ENCODE measurements at regions not wholly inside any gene's neighbourhood (a gene's known extent, or its start where the extent isn't known, plus 50 kb on each side); places are given as distances from the start of the nearest gene placed in this dataset.
"Not testable (repeated sequence)": the region's sequence is repeated elsewhere in the genome, so short reads cannot be mapped to it uniquely, and the experiment has no call there.

DNA sequence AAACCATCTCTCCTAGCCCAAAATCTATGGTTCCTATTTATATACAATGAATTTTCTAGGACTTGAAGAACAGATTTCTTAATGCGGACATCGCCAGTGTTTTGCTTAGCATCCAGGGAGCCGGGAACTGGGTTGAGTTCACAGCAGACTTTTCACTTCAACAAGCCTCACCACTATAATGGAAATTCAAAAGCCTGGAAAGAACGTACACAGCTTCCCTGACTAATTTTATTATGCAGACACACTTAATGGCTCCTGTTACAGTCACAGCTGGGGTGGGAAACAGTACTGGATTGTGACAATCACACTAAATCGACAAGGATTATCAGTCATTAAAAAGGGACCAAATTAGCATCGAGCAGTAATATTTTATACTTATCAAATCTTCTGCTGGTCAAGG lies 129.2 kb upstream of the BNIP2 start:
- 57 to 59% methylated on average over 6 of the region's 6 CpGs for WGBS, 2 donors

GRCh38 chr15:59817834-59818233 lies 128.7 kb upstream of the BNIP2 start:
- TF ChIP-seq, protein P1, sequence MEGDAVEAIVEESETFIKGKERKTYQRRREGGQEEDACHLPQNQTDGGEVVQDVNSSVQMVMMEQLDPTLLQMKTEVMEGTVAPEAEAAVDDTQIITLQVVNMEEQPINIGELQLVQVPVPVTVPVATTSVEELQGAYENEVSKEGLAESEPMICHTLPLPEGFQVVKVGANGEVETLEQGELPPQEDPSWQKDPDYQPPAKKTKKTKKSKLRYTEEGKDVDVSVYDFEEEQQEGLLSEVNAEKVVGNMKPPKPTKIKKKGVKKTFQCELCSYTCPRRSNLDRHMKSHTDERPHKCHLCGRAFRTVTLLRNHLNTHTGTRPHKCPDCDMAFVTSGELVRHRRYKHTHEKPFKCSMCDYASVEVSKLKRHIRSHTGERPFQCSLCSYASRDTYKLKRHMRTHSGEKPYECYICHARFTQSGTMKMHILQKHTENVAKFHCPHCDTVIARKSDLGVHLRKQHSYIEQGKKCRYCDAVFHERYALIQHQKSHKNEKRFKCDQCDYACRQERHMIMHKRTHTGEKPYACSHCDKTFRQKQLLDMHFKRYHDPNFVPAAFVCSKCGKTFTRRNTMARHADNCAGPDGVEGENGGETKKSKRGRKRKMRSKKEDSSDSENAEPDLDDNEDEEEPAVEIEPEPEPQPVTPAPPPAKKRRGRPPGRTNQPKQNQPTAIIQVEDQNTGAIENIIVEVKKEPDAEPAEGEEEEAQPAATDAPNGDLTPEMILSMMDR (IDR thresholded peaks at IDR 0.05): no peak
- no peak for TF ChIP-seq POLR2A (IDR thresholded peaks at IDR 0.05)
- intact Hi-C loops (cut with DNase I; ENCODE audit: low total_unique reads): no loop called here
- no peak for DNase-seq (ENCODE audit: low spot score in 2 of 2)
- WGBS, 2 donors: 49 to 53% methylated on average over 5 of the region's 5 CpGs
- H3K4me3 ChIP-seq (ENCODE audit: low read depth, poor library complexity, severe bottlenecking): no peak overlapping the region

More for the DNA sequence above, 129.2 kb upstream of the BNIP2 start:
- no peak for DNase-seq (ENCODE audit: low spot score in 2 of 2)
- no peak overlapping the region for H3K4me3 ChIP-seq (ENCODE audit: low read depth, poor library complexity, severe bottlenecking)
- intact Hi-C loops (cut with DNase I; ENCODE audit: low total_unique reads): no loop called here
- TF ChIP-seq, protein P1 (IDR thresholded peaks at IDR 0.05): no peak
- TF ChIP-seq POLR2A (IDR thresholded peaks at IDR 0.05): no peak

DNA sequence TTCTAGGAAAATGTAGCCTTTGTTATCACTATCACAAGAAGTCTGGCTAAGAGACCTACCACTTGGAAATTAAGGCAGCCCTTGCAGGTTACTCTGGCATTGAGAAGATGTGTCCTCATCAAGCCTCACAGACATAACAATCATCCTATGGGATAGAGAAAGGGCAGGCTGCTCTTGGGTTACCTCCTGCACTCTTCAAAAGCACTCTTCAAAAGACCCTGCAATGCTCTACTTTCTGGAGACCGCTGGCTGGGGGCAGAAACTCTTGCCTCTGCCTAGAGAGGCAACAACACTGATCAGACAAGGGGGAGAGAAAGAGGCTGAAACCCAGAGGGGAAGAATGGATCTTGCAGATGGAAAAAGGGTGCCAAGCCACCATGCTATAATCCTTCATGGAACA lies 127.9 kb upstream of the BNIP2 start:
- DNase-seq (ENCODE audit: low spot score in 2 of 2): no peak
- intact Hi-C loops (cut with DNase I; ENCODE audit: low total_unique reads): no loop called here
- WGBS, 2 donors: 92 to 95% methylated on average over 1 of the region's 1 CpG
- no peak for TF ChIP-seq POLR2A (IDR thresholded peaks at IDR 0.05)
- TF ChIP-seq, protein P1 (IDR thresholded peaks at IDR 0.05): no peak
- no peak overlapping the region for H3K4me3 ChIP-seq (ENCODE audit: low read depth, poor library complexity, severe bottlenecking)

DNA sequence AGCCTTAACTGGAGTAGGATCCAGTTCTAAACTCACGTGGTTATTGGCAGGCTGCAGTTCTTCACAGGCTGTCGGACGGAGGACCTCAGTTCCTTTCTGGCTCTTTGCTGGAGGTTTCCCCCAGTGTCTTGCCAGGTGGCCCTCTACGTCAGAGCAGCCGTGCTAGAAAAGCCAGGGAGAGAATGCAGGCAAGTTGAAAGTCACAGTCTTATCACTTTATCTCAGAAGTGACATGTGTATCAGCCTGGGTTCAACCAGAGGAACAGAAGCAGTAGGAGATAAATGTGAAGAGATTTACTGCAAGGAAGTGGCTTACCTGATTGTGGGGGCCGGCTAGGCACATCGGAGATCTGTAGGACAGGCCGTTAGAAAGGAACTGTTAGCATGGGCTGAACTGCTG lies 125.3 kb upstream of the BNIP2 start:
- TF ChIP-seq, protein P1 (IDR thresholded peaks at IDR 0.05): no peak
- TF ChIP-seq POLR2A (IDR thresholded peaks at IDR 0.05): no peak
- no peak for DNase-seq (ENCODE audit: low spot score in 2 of 2)
- intact Hi-C loops (cut with DNase I; ENCODE audit: low total_unique reads): no loop called here
- H3K4me3 ChIP-seq (ENCODE audit: low read depth, poor library complexity, severe bottlenecking): no peak overlapping the region
- WGBS, 2 donors: 71 to 72% methylated on average over 8 of the region's 8 CpGs

- intact Hi-C loops (cut with DNase I; ENCODE audit: low total_unique reads): no loop called here
- no peak overlapping the region for H3K4me3 ChIP-seq (ENCODE audit: low read depth, poor library complexity, severe bottlenecking)
- no peak for DNase-seq (ENCODE audit: low spot score in 2 of 2)
- TF ChIP-seq, protein P1 (IDR thresholded peaks at IDR 0.05): no peak
- TF ChIP-seq POLR2A (IDR thresholded peaks at IDR 0.05): no peak
- WGBS, 2 donors: 47 to 60% methylated on average over 1 of the region's 1 CpG
These were observed 123.8 kb upstream of the BNIP2 start for GRCh38 chr15:59812889-59813288.

GRCh38 chr15:59812250-59812870 lies 123.2 kb upstream of the BNIP2 start:
- no peak for TF ChIP-seq POLR2A (IDR thresholded peaks at IDR 0.05)
- TF ChIP-seq, protein P1 (IDR thresholded peaks at IDR 0.05): no peak
- no peak overlapping the region for H3K4me3 ChIP-seq (ENCODE audit: low read depth, poor library complexity, severe bottlenecking)
- 33 to 34% methylated on average over 15 of the region's 15 CpGs for WGBS, 2 donors
- no peak for DNase-seq (ENCODE audit: low spot score in 2 of 2)
- intact Hi-C loops (cut with DNase I; ENCODE audit: low total_unique reads): no loop called here

DNA sequence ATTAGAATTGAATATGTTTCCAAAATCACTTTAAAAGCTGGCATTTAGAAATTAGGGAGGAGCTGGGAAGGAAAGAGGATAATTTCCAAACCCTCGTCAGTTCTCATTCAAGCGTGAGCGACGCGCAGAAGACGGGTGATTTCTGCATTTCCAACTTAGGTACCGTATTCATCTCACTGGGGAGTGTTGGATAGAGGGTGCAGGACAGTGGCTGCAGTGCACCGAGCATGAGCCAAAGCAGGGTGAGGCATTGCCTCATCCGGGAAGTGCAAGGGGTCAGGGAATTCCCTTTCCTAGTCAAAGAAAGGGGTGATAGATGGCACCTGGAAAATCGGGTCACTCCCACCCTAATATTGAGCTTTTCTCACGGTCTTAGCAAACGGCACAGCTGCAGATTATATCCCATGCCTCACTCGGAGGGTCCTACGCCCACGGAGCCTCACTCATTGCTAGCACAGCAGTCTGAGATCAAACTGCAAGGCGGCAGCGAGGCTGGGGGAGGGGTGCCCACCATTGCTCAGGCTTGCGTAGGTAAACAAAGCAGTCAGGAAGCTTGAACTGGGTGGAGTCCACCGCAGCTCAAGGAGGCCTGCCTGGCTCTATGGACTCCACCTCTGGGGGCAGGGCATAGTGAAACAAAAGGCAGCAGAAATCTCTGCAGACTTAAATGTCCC lies 114.3 kb upstream of the BNIP2 start:
- H3K4me3 ChIP-seq (ENCODE audit: low read depth, poor library complexity, severe bottlenecking); intact Hi-C loops (cut with DNase I; ENCODE audit: low total_unique reads); DNase-seq (ENCODE audit: low spot score in 2 of 2): not testable (repeated sequence)
- WGBS, 2 donors: 66 to 68% methylated on average over 18 to 19 of the region's 19 CpGs

Measured in lower leg skin (tissue), 4 donors.